ENCODE measurements at regions not wholly inside any gene's neighbourhood (a gene's known extent, or its start where the extent isn't known, plus 50 kb on each side); places are given as distances from the start of the nearest gene placed in this dataset.

GRCh38 chr13:81080911-81081454, 740.1 kb upstream of the SPRY2 start:
- Histone ChIP-seq H3K18ac (ENCODE audit: low read depth, low read length) (no peak overlapping the region), H3K14ac (replicated peaks; ENCODE audit: low read depth, low read length) (no peak overlapping the region), H2BK20ac (ENCODE audit: low read depth, low read length) (no peak overlapping the region), H3K79me1 (ENCODE audit: low read depth in 1 of 2, low read length in 2 of 2) (no peaks in the 10 kb centered on the region), H3K9ac (ENCODE audit: low read depth, low read length) (no peak overlapping the region), H3K4me2 (ENCODE audit: low read depth, low read length) (no peak overlapping the region), H2AK5ac (ENCODE audit: low read depth, low read length) (no peak overlapping the region), H3K9me3 (ENCODE audit: control insufficient read depth, insufficient read depth, low read length) (peaks cover 2% of the 10 kb centered on the region), H4K20me1 (ENCODE audit: insufficient read depth, low read length) (no peaks in the 10 kb centered on the region), H3K27ac (ENCODE audit: insufficient read depth, low read length) (no peak overlapping the region), H4K8ac (ENCODE audit: low read depth in 2 of 2, low read length in 2 of 2) (no peak overlapping the region), H3K4me1 (ENCODE audit: control insufficient read depth, insufficient read depth, low read length) (no peaks in the 10 kb centered on the region), H3K56ac (ENCODE audit: extremely low read depth, insufficient read depth, low read length) (no peak overlapping the region), H3K23ac (ENCODE audit: low read depth, low read length) (no peak overlapping the region), H3K36me3 (ENCODE audit: control insufficient read depth, insufficient read depth, low read length) (no peaks in the 10 kb centered on the region), H3K4ac (ENCODE audit: low read depth, low read length) (no peak overlapping the region), H2AK9ac (replicated peaks; ENCODE audit: low read depth, low read length, poor library complexity) (no peak overlapping the region), H2AFZ (replicated peaks; ENCODE audit: low read length, poor library complexity) (no peak overlapping the region), H3K27me3 (ENCODE audit: control insufficient read depth, insufficient read depth, low read length) (no peaks in the 10 kb centered on the region), H4K5ac (ENCODE audit: low read depth, low read length) (no peak overlapping the region), H2BK5ac (ENCODE audit: low read depth, low read length, poor library complexity, severe bottlenecking) (no peak overlapping the region), H2BK15ac (ENCODE audit: low read depth, low read length) (no peak overlapping the region), H3K9me1 (ENCODE audit: insufficient read depth, low read length) (no peaks in the 10 kb centered on the region), H4K91ac (ENCODE audit: insufficient read depth, low read depth, low read length) (no peak overlapping the region), H2BK120ac (ENCODE audit: low read depth, low read length) (no peak overlapping the region), H3K4me3 (ENCODE audit: insufficient read depth, low read depth, low read length) (no peak overlapping the region)
- intact Hi-C loops (cut with micrococcal nuclease) (no loop called here), dilution Hi-C loops (cut with HindIII; ENCODE audit: low sequenced_read_pairs, unreplicated experiment) (no loop called here), in situ Hi-C loops (cut with MboI; ENCODE audit: low sequenced_read_pairs) (no loop called here)
- POLR2A ChIA-PET (ENCODE audit: unreplicated experiment), result no interaction called here
- CTCF ChIA-PET, result no interaction called here
- TF ChIP-seq MAZ (IDR thresholded peaks at IDR 0.05; ENCODE audit: borderline replicate concordance, low read depth, low read length), result no peak
- TF ChIP-seq, protein P1, sequence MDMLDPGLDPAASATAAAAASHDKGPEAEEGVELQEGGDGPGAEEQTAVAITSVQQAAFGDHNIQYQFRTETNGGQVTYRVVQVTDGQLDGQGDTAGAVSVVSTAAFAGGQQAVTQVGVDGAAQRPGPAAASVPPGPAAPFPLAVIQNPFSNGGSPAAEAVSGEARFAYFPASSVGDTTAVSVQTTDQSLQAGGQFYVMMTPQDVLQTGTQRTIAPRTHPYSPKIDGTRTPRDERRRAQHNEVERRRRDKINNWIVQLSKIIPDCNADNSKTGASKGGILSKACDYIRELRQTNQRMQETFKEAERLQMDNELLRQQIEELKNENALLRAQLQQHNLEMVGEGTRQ (IDR thresholded peaks at IDR 0.05; ENCODE audit: low read depth, low read length), result no peak
- TF ChIP-seq, protein P2, sequence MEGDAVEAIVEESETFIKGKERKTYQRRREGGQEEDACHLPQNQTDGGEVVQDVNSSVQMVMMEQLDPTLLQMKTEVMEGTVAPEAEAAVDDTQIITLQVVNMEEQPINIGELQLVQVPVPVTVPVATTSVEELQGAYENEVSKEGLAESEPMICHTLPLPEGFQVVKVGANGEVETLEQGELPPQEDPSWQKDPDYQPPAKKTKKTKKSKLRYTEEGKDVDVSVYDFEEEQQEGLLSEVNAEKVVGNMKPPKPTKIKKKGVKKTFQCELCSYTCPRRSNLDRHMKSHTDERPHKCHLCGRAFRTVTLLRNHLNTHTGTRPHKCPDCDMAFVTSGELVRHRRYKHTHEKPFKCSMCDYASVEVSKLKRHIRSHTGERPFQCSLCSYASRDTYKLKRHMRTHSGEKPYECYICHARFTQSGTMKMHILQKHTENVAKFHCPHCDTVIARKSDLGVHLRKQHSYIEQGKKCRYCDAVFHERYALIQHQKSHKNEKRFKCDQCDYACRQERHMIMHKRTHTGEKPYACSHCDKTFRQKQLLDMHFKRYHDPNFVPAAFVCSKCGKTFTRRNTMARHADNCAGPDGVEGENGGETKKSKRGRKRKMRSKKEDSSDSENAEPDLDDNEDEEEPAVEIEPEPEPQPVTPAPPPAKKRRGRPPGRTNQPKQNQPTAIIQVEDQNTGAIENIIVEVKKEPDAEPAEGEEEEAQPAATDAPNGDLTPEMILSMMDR (conservative IDR thresholded peaks at IDR 0.05; ENCODE audit: low read depth, low read length), result no peak
- no peak for TF ChIP-seq ELK1 (IDR thresholded peaks at IDR 0.05; ENCODE audit: borderline replicate concordance, low read depth, low read length)
- TF ChIP-seq BHLHE40 (IDR thresholded peaks at IDR 0.05; ENCODE audit: low read depth, low read length), result no peak
- TF ChIP-seq POLR2A (IDR thresholded peaks at IDR 0.05; ENCODE audit: low read depth, low read length), result no peak
- no peak for TF ChIP-seq CEBPB (IDR thresholded peaks at IDR 0.05; ENCODE audit: low read depth, low read length)
- no peak for TF ChIP-seq MXI1 (IDR thresholded peaks at IDR 0.05; ENCODE audit: borderline replicate concordance, low read depth, low read length)
- no peak for TF ChIP-seq MAFK (IDR thresholded peaks at IDR 0.05; ENCODE audit: low read depth, low read length)
- no peak for TF ChIP-seq CHD1 (IDR thresholded peaks at IDR 0.05; ENCODE audit: low read depth, low read length)
- no peak for TF ChIP-seq FOS (IDR thresholded peaks at IDR 0.05; ENCODE audit: low read depth, low read length)
- no peak for TF ChIP-seq RAD21 (IDR thresholded peaks at IDR 0.05; ENCODE audit: low read length)
- no peak for TF ChIP-seq RCOR1 (IDR thresholded peaks at IDR 0.05; ENCODE audit: insufficient replicate concordance, low read length)
- no peak for TF ChIP-seq SMC3 (IDR thresholded peaks at IDR 0.05; ENCODE audit: low read depth, low read length)
- no TSS peak for BruUV-seq (replicated peaks)
- ATAC-seq (ENCODE audit: low read depth) (no peak), DNase-seq (no peak)
- no CpG with 5 or more reads among the region's 2 CpGs for WGBS, 2 experiments (ENCODE audit: extremely low coverage in 2 of 2, insufficient read length in 1 of 2)

All from IMR-90 (cell line).